ENCODE measurements at regions not wholly inside any gene's neighbourhood (a gene's known extent, or its start where the extent isn't known, plus 50 kb on each side); places are given as distances from the start of the nearest gene placed in this dataset.

DNA sequence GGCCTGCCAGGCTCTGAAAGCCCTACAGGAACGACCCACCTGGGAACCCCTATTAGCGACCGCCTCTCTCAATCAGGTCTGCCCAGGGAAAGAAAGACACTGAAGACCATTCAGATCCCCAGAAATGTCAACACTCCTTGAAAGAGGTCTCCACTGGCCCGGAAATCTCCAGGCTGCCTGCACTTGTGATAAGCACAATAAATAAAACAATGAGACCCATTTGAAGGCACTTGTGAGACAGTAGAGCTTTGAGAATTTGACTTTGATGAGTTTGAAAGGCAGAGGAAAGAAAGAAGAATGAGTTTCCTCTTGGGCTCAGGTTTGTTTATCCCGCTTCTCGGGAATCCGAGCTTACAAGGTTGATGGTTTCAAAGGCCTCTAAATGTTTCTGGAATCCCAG lies 416.3 kb downstream of the BUD13 start:
- no peak for TF ChIP-seq POLR2A (IDR thresholded peaks at IDR 0.05; ENCODE audit: low read length)
- no peak for TF ChIP-seq GATA1 (IDR thresholded peaks at IDR 0.05; ENCODE audit: low read depth, low read length)

All from erythroblast (primary cell).